Brain microvascular endothelial cell (primary cell): ENCODE measurements at regions not wholly inside any gene's neighbourhood (a gene's known extent, or its start where the extent isn't known, plus 50 kb on each side); places are given as distances from the start of the nearest gene placed in this dataset.

Experiments used
- DNase-seq: peaks from one replicate; pipeline ENCODE4 v3.0.0-alpha.2; 2020
- H3K27ac ChIP-seq: fragments of 250-450 bp; sonication (Bioruptor Pico); 2 replicates; pipeline ENCODE4 v1.5.1; 2020; ENCODE audit warnings: mild to moderate bottlenecking, moderate library complexity
- H3K27me3 ChIP-seq: fragments of 250-450 bp; sonication (Bioruptor Pico); replicated peaks from 2 replicates; pipeline ENCODE4 v1.5.1; 2020; ENCODE audit warnings: mild to moderate bottlenecking
- H3K36me3 ChIP-seq: fragments of 250-450 bp; sonication (Bioruptor Pico); replicated peaks from 2 replicates; pipeline ENCODE4 v1.5.1; 2020; ENCODE audit warnings: mild to moderate bottlenecking
- H3K4me3 ChIP-seq: 2 replicates; pipeline ENCODE4 v1.5.1; 2011; ENCODE audit warnings: low read depth, mild to moderate bottlenecking, control low read depth, low read length, moderate library complexity
- in situ Hi-C: cut with HindIII; loops from 2 replicates; pipeline ENCODE4 v1.10.0; 2017; ENCODE audit warnings: low sequenced_read_pairs, low pct_ligation_motif_present
- TF ChIP-seq, protein P1 (sequence below): IDR thresholded peaks from 2 replicates; pipeline ENCODE4 v1.5.1; 2011; ENCODE audit warnings: low read depth, mild to moderate bottlenecking, moderate library complexity, low read length, control low read depth, inconsistent platforms; ENCODE audit errors: missing control alignments

DNA sequence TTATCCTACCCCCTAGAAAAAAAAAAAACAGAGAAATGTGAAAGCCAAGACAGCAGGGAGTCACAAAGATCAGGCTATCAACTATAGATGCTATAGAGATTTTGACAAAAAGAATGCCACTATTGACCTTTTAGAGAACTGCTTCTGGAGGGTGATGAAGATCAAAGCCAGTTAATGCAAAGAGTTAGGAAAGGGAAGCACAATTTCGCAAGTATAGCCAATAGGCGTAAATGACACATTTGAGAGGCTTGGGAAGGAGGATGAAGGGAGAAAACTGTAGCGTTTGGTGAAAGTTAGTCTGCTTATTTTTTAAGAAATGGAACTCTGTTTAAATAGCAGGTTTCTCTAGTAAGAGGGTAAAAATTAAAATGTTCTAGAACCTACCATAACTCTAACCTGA, 190.7 kb downstream of the DUSP6 start:
- Histone ChIP-seq H3K27me3 (no peaks in the 10 kb centered on the region), H3K4me3 (no peak overlapping the region), H3K36me3 (no peaks in the 10 kb centered on the region), H3K27ac (peak overlapping the region; percentile 88)
- TF ChIP-seq, protein P1, sequence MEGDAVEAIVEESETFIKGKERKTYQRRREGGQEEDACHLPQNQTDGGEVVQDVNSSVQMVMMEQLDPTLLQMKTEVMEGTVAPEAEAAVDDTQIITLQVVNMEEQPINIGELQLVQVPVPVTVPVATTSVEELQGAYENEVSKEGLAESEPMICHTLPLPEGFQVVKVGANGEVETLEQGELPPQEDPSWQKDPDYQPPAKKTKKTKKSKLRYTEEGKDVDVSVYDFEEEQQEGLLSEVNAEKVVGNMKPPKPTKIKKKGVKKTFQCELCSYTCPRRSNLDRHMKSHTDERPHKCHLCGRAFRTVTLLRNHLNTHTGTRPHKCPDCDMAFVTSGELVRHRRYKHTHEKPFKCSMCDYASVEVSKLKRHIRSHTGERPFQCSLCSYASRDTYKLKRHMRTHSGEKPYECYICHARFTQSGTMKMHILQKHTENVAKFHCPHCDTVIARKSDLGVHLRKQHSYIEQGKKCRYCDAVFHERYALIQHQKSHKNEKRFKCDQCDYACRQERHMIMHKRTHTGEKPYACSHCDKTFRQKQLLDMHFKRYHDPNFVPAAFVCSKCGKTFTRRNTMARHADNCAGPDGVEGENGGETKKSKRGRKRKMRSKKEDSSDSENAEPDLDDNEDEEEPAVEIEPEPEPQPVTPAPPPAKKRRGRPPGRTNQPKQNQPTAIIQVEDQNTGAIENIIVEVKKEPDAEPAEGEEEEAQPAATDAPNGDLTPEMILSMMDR = no peak
- in situ Hi-C loops = no loop called here
- no peak for DNase-seq

DNA sequence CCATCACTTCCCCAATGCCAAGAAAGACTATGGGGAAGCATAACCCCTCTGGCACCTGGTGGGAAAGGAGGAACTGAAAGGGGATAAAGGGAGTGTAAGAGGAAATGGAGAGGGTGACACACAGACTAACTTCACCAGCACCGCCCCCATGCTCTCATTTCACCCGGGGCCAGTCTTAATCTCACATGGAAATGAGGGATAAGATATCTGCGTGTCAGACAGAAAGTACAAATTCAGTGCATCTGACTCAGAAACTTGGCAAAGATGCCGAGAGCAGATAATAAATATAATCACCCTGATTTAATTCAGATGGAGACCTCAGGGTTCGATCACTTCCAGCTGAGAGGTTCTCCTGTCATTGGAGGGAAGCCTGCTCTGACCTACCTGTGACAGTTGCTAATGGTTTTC, 191.6 kb downstream of the DUSP6 start:
- H3K27me3 ChIP-seq = no peaks in the 10 kb centered on the region
- peak overlapping the region; percentile 88 for H3K27ac ChIP-seq
- TF ChIP-seq, protein P1 = no peak
- no peaks in the 10 kb centered on the region for H3K36me3 ChIP-seq
- H3K4me3 ChIP-seq = no peak overlapping the region
- in situ Hi-C loops = no loop called here
- peak; percentile 97 for DNase-seq

DNA sequence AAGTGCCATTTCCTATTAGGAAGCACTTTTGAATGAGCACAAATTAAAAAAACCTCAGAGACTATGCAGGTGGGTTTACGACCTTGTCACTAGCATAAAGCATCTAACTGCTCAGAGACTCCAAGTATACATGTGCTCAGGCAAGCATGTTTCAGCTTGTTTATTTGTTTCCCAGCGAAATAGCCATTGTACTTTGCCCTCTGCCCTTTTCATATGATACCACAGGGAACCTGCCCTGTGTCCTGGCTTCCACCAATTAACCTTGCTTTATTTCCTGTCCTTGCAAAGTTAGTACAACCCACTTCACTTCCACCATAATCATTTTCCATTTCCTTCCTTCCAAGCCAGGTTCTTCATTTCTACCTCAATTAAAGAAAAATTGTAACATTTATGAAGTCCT, 194.9 kb downstream of the DUSP6 start:
- no peaks in the 10 kb centered on the region for H3K36me3 ChIP-seq
- TF ChIP-seq, protein P1 = no peak
- no peak overlapping the region for H3K4me3 ChIP-seq
- DNase-seq = no peak
- in situ Hi-C loops = no loop called here
- H3K27ac ChIP-seq = no peak overlapping the region
- H3K27me3 ChIP-seq = no peaks in the 10 kb centered on the region

DNA sequence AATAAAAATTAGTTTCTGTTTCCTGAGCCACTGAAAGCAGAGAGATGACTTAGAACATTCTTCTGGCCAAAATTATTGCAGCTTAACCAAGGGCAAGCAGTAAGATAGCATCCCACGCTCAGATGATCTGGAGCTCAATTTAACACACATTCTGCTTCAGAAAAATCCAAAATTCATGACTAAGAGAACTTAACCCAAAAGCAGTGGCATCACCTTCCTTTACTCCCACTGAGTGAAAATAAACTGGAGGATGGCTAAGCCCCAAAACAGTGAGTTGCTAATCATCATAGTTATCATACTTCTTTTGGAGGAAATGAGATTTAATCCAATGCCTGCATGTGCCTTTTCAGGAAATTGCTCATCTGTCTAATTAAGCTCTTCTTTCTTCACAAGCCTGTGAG, 195.4 kb downstream of the DUSP6 start:
- no peak overlapping the region for H3K27ac ChIP-seq
- no peaks in the 10 kb centered on the region for H3K27me3 ChIP-seq
- no peak overlapping the region for H3K4me3 ChIP-seq
- in situ Hi-C loops = no loop called here
- no peak for DNase-seq
- no peaks in the 10 kb centered on the region for H3K36me3 ChIP-seq
- TF ChIP-seq, protein P1 = no peak

DNA sequence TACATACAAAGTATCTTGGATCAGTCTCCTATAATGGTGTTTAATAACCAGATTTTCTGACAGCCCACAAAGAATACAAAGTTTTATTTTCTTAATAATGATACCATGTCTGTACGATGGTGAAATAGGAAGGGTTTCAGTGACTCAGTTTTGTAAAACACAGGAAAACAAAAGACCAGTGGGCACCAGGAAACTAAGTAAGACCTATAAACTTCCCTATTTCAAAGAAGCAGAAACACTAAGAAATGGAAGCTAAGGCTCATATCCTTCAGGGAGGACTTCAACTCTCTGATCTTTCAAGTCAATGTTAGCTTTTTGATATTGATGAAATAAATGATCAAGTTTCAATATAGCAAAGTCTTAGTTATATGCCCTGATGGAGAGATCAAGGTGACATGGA, 196.0 kb downstream of the DUSP6 start:
- no peaks in the 10 kb centered on the region for H3K36me3 ChIP-seq
- H3K27me3 ChIP-seq = no peaks in the 10 kb centered on the region
- H3K4me3 ChIP-seq = no peak overlapping the region
- no peak overlapping the region for H3K27ac ChIP-seq
- no peak for DNase-seq
- in situ Hi-C loops = no loop called here
- TF ChIP-seq, protein P1 = no peak

DNA sequence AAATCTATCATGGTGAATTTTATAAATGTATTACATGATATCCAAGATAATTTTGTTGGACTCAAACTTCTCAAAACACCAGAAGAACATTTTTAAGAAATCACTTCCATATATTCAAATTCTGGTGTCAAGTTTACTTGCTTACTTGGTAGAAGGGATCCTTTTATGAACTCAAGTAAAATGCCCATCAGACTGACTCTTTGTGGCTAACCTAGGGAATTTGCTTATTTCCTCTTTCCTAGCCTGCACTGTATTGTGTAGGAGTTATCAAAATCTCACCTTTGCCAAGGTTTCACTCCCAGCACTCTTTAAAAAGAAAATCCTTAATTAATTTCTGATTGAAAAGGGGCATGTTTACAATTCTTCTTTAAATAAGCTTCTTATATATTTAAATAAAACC, 196.5 kb downstream of the DUSP6 start:
- TF ChIP-seq, protein P1 = no peak
- no peak overlapping the region for H3K27ac ChIP-seq
- in situ Hi-C loops = no loop called here

More for the DNA sequence above, 196.5 kb downstream of the DUSP6 start:
- Histone ChIP-seq H3K4me3 (no peak overlapping the region), H3K27me3 (no peaks in the 10 kb centered on the region), H3K36me3 (no peaks in the 10 kb centered on the region)
- DNase-seq = no peak
